Stromal cell of bone marrow (primary cell): ENCODE measurements at regions not wholly inside any gene's neighbourhood (a gene's known extent, or its start where the extent isn't known, plus 50 kb on each side); places are given as distances from the start of the nearest gene placed in this dataset.
"Not testable (repeated sequence)": the region's sequence is repeated elsewhere in the genome, so short reads cannot be mapped to it uniquely, and the experiment has no call there.

Experiments used
- DNase-seq: peaks from one replicate; pipeline ENCODE4 v3.0.0-alpha.2; 2012; ENCODE audit warnings: low read depth

- DNase-seq, result no peak
Observed at GRCh38 chr5:120151181-120151580, 312.9 kb upstream of the PRR16 start.

- DNase-seq, result no peak
Observed at GRCh38 chr5:120151825-120152224, 312.3 kb upstream of the PRR16 start.

GRCh38 chr5:120152472-120152871 is 311.6 kb upstream of the PRR16 start:
- peak; percentile 90 for DNase-seq

GRCh38 chr5:120152931-120153330 is 311.2 kb upstream of the PRR16 start:
- no peak for DNase-seq

- no peak for DNase-seq
Observed at GRCh38 chr5:120153551-120153950, 310.5 kb upstream of the PRR16 start.

GRCh38 chr5:120155873-120156272 is 308.2 kb upstream of the PRR16 start:
- no peak for DNase-seq

GRCh38 chr5:120158211-120158610 is 305.9 kb upstream of the PRR16 start:
- no peak for DNase-seq

- no peak for DNase-seq
Observed at GRCh38 chr5:120159155-120159554, 304.9 kb upstream of the PRR16 start.

- peak; percentile 59 for DNase-seq
Observed at GRCh38 chr5:120160124-120160895, 303.8 kb upstream of the PRR16 start.

GRCh38 chr5:120162321-120162720 is 301.8 kb upstream of the PRR16 start:
- DNase-seq, result no peak

GRCh38 chr5:120164037-120164436 is 300.1 kb upstream of the PRR16 start:
- DNase-seq, result no peak

- DNase-seq, result no peak
Observed at GRCh38 chr5:120164986-120165385, 299.1 kb upstream of the PRR16 start.

GRCh38 chr5:120173125-120173524 is 291.0 kb upstream of the PRR16 start:
- DNase-seq, result no peak

- no peak for DNase-seq
Observed at GRCh38 chr5:120174089-120174488, 290.0 kb upstream of the PRR16 start.

- DNase-seq, result not testable (repeated sequence)
Observed at GRCh38 chr5:120181238-120181637, 282.9 kb upstream of the PRR16 start.

- not testable (repeated sequence) for DNase-seq
Observed at GRCh38 chr5:120194650-120195049, 269.4 kb upstream of the PRR16 start.

- no peak for DNase-seq
Observed at GRCh38 chr5:120199559-120199958, 264.5 kb upstream of the PRR16 start.

- DNase-seq, result peak; percentile 27
Observed at GRCh38 chr5:120207129-120207528, 257.0 kb upstream of the PRR16 start.

- no peak for DNase-seq
Observed at GRCh38 chr5:120217001-120217400, 247.1 kb upstream of the PRR16 start.

GRCh38 chr5:120219988-120220387 is 244.1 kb upstream of the PRR16 start:
- DNase-seq, result no peak

GRCh38 chr5:120225524-120225923 is 238.6 kb upstream of the PRR16 start:
- DNase-seq, result no peak

GRCh38 chr5:120228262-120229031 is 235.7 kb upstream of the PRR16 start:
- DNase-seq, result no peak

GRCh38 chr5:120229036-120229435 is 235.1 kb upstream of the PRR16 start:
- no peak for DNase-seq
